ENCODE measurements at regions not wholly inside any gene's neighbourhood (a gene's known extent, or its start where the extent isn't known, plus 50 kb on each side); places are given as distances from the start of the nearest gene placed in this dataset.
A peak's percentile ranks its signal among the peaks of the same experiment; 100 is the strongest.
"Not testable (repeated sequence)": the region's sequence is repeated elsewhere in the genome, so short reads cannot be mapped to it uniquely, and the experiment has no call there.

GRCh38 chr5:87115839-87116364, 151.8 kb upstream of the RASA1 start:
- no peak for DNase-seq

GRCh38 chr5:87116825-87117512, 150.7 kb upstream of the RASA1 start:
- peak; percentile 49 for DNase-seq

GRCh38 chr5:87119588-87119987, 148.1 kb upstream of the RASA1 start:
- no peak for DNase-seq

GRCh38 chr5:87120518-87121303, 147.0 kb upstream of the RASA1 start:
- peak; percentile 96 for DNase-seq

- DNase-seq = peak; percentile 91
Measured at GRCh38 chr5:87121304-87122150, 146.2 kb upstream of the RASA1 start.

- no peak for DNase-seq
Measured at GRCh38 chr5:87122151-87122977, 145.3 kb upstream of the RASA1 start.

GRCh38 chr5:87125766-87126165, 141.9 kb upstream of the RASA1 start:
- peak; percentile 49 for DNase-seq

GRCh38 chr5:87126869-87127268, 140.8 kb upstream of the RASA1 start:
- DNase-seq = no peak

- peak; percentile 89 for DNase-seq
Measured at GRCh38 chr5:87127426-87127825, 140.3 kb upstream of the RASA1 start.

- peak; percentile 62 for DNase-seq
Measured at GRCh38 chr5:87127956-87128687, 139.6 kb upstream of the RASA1 start.

GRCh38 chr5:87129046-87129445, 138.6 kb upstream of the RASA1 start:
- DNase-seq = peak; percentile 33

GRCh38 chr5:87132696-87133095, 135.0 kb upstream of the RASA1 start:
- no peak for DNase-seq

GRCh38 chr5:87134513-87134912, 133.2 kb upstream of the RASA1 start:
- not testable (repeated sequence) for DNase-seq

- no peak for DNase-seq
Measured at GRCh38 chr5:87136096-87136495, 131.6 kb upstream of the RASA1 start.

- no peak for DNase-seq
Measured at GRCh38 chr5:87136733-87137132, 130.9 kb upstream of the RASA1 start.

- no peak for DNase-seq
Measured at GRCh38 chr5:87137283-87137682, 130.4 kb upstream of the RASA1 start.

- no peak for DNase-seq
Measured at GRCh38 chr5:87138091-87138805, 129.4 kb upstream of the RASA1 start.

GRCh38 chr5:87139795-87140194, 127.9 kb upstream of the RASA1 start:
- DNase-seq = no peak

- no peak for DNase-seq
Measured at GRCh38 chr5:87141544-87141943, 126.1 kb upstream of the RASA1 start.

- peak; percentile 81 for DNase-seq
Measured at GRCh38 chr5:87145853-87146252, 121.8 kb upstream of the RASA1 start.

GRCh38 chr5:87147441-87147840, 120.2 kb upstream of the RASA1 start:
- DNase-seq = peak; percentile 43
